Muscle of leg (tissue), 3 donors: ENCODE measurements at regions not wholly inside any gene's neighbourhood (a gene's known extent, or its start where the extent isn't known, plus 50 kb on each side); places are given as distances from the start of the nearest gene placed in this dataset.

ENCODE experiments used
- DNase-seq: peaks from one replicate; pipeline ENCODE4 v3.0.0; 2013
- H3K27ac ChIP-seq: one replicate; pipeline ENCODE4 v1.5.1; 2013; ENCODE audit warnings: mild to moderate bottlenecking, low read length, control low read depth
- H3K27me3 ChIP-seq: one replicate; pipeline ENCODE4 v1.6.1; 2013; ENCODE audit warnings: low read length; ENCODE audit not compliant: control insufficient read depth, insufficient read depth
- H3K36me3 ChIP-seq: one replicate; pipeline ENCODE4 v1.6.1; 2013; ENCODE audit warnings: low read length; ENCODE audit not compliant: control insufficient read depth, insufficient read depth
- H3K4me1 ChIP-seq: one replicate; pipeline ENCODE4 v1.6.1; 2013; ENCODE audit warnings: low read length; ENCODE audit not compliant: control insufficient read depth, insufficient read depth
- H3K4me3 ChIP-seq: one replicate; pipeline ENCODE4 v1.5.1; 2013; ENCODE audit warnings: low read length, control low read depth
- H3K9me3 ChIP-seq: replicated peaks from 2 replicates; pipeline ENCODE4 v1.6.1; 2013; ENCODE audit warnings: low read depth, low read length; ENCODE audit not compliant: control insufficient read depth
- WGBS: methylation state at CpG from one replicate; pipeline ENCODE4 v1.1.5; 2013; ENCODE audit warnings: missing lambda C conversion rate; ENCODE audit not compliant: insufficient coverage; 5-methylcytosine and 5-hydroxymethylcytosine counted together

DNA sequence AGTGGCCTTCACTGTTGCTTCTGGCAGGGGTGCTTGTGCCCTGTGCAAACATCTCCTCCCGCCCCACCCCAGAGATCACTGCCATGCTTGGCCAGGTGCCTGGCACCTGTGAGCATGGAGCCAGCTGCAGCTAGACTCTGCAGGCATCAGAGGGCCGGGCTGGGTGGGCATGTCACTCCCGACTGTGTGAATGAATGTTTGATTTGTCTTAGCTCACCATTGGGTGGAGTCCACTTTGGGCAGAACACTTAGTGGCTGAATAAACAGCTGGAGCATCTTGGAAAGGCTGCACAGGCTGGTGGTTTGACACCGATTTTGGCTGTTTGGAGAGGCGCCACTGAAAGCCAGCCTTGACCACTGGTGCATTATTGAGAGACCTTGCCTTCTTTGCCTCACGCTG is 267.3 kb downstream of the DLEU7 start:
- no peak overlapping the region for H3K4me3 ChIP-seq
- H3K27me3 ChIP-seq: no peaks in the 10 kb centered on the region
- H3K4me1 ChIP-seq: peaks cover 25% of the 10 kb centered on the region
- DNase-seq: peak; percentile 81
- WGBS: 83% methylated on average over 4 of the region's 6 CpGs
- peak overlapping the region; percentile 62 for H3K27ac ChIP-seq
- no peaks in the 10 kb centered on the region for H3K9me3 ChIP-seq
- H3K36me3 ChIP-seq: no peaks in the 10 kb centered on the region

DNA sequence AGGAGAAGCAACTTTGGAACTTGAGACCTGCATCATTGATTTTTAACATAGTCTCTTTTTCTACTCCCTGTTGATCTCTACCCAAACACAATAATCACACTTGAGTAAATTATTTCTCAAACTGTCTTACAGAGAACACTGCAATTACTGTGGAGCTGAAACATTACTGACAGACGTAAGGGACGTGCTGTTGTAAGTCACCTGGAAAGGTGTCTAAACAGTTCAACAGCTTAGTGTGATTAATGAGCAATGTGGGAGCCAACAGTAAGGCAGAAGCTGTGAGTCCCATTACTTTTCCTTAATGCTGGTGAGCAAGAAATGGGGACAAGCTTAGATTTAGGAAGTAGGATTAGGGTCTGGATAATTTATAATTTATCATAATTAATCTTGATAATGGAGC is 265.7 kb downstream of the DLEU7 start:
- Histone ChIP-seq H3K27me3 (no peaks in the 10 kb centered on the region), H3K4me1 (peaks cover 30% of the 10 kb centered on the region), H3K36me3 (no peaks in the 10 kb centered on the region), H3K4me3 (no peak overlapping the region), H3K9me3 (no peaks in the 10 kb centered on the region), H3K27ac (no peak overlapping the region)
- DNase-seq: no peak
- WGBS: 86% methylated on average over 2 of the region's 2 CpGs

DNA sequence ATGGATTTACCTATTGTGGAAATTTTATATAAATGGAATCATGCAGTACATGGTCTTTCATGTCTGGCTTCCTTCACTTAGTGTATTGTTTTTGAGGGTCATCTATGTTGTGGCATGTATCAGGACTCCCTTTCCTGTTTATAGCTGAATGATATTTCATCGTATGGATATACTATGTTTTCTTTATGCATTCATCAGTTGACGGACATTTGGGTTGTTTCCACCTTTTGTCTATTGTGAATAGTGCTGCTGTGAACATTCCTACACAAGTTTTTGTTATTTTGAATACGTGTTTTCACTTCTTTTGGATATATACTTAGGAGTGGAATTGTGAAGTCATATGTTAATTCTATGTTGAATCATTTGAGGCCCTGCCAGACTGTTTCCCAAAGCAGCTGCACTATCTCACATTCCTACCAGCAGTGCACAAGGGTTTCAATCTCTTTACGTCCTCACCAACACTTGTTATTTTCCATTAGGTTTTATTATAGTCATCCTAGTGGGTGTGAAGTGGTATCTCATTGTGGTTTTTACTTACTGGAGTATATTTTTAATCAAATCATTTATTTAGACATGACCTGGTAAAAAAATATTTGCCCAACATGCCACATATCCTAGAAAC is 262.7 kb downstream of the DLEU7 start:
- no peak overlapping the region for H3K4me3 ChIP-seq
- WGBS: no CpG with 5 or more reads among the region's 4 CpGs
- DNase-seq: peak; percentile 70
- H3K4me1 ChIP-seq: peaks cover 30% of the 10 kb centered on the region
- H3K9me3 ChIP-seq: no peaks in the 10 kb centered on the region
- H3K27ac ChIP-seq: peak overlapping the region; percentile 69
- H3K27me3 ChIP-seq: no peaks in the 10 kb centered on the region
- no peaks in the 10 kb centered on the region for H3K36me3 ChIP-seq

DNA sequence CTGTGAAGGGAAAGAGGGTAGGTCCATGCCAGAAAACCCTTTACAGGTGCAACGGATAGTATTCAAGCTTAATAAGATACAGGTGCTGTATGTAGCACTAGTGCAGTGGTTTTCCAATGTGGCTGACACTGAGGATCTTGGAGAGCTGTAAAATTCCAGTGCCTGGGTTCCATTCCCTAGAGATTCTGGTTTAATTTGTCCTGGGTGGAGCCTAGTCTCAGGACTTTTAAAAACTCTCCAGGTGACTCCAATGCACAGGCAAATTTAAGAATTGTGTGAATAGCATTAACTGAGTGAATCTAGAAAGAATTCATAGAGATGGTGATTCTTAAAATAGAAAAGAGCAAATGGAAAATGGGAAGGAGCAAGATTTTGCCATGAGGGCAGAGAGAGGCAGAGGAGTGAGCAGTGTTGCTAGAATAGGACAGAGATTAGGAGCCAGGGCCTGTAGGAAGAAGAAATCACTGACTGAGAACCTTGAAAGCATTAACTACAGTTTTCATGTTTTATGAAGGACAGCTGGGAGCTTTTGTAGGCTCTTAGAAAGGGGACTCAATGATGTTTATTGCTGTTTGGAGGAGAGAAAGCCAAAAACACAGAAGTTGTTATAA is 261.8 kb downstream of the DLEU7 start:
- peak overlapping the region; percentile 69 for H3K27ac ChIP-seq

DNA sequence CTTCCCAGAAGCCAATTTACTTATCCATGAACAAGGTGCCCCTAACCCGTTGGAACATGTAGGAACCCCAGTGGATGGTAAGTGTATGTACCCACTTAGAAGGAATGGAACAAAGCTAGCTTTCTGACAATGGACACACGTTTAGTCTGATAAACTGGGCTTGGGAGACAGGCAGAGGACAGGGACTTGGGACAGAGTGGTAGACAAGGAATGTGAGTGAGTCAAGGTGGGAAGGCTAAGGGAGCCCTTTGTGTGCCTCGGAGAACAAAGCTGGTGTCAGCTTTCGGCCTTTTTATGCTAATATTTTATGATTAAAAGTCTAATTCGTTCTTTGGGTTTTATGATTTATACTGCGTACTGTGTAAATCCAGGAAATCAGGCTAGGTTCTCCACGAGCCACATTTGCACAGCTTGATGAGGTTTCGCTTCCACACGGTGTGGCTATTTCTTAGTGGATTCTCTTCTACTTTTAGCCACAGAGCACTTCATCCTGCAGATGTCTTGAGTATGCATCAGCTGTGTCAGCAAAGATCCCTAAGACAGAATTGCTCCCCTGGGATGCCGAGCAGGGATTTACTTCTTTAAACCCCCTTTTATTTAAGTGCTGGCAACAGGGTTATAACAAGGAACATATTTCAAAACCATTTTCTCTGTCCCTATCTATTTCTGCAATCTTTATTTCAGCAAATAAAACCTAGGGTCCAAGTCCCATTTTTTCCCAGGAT is 258.5 kb downstream of the DLEU7 start:
- WGBS: 37% methylated on average over 3 of the region's 10 CpGs
- peak overlapping the region; percentile 69 for H3K27ac ChIP-seq
- DNase-seq: peak; percentile 87

More for the DNA sequence above, 261.8 kb downstream of the DLEU7 start:
- Histone ChIP-seq H3K36me3 (no peaks in the 10 kb centered on the region), H3K4me3 (no peak overlapping the region), H3K27me3 (no peaks in the 10 kb centered on the region), H3K9me3 (no peaks in the 10 kb centered on the region), H3K4me1 (peaks cover 31% of the 10 kb centered on the region)
- WGBS: 40% methylated on average over 1 of the region's 1 CpG
- DNase-seq: no peak

DNA sequence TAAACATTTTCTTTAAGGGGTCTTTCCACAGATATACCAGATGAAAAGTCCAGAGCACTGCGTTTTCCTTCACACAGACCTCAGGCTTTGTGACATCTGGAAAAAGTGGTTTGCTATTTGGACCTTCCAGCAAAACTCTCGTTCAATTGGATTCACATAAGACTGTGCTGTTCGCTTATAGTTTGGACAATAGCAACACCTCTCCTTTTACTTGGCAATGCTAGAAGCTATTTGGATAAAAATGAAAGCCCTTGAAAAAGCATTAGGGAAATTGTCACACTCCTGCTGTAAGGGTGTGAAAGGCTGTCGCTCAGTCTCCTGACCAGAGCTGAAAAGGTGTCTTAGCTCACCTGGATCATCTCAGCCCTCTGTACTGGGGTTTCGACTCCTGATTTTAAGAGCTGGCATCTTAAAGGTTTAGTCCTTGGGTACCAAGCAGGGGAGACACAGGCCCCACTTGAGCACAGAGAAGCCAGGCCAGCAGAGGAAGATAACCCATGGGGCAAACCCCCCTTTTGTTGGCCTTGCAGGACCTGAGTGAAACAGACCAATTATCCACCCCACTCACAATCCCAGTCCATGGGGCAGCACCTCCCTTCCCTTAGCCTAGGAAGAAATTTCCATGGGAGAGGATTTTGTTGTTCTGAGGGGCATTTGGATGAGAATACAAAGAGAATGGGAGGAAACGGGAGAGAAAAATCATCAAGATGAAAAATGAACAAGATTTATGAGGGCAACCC is 257.6 kb downstream of the DLEU7 start:
- 56% methylated on average over 2 of the region's 6 CpGs for WGBS
- Histone ChIP-seq H3K36me3 (no peaks in the 10 kb centered on the region), H3K4me1 (peaks cover 37% of the 10 kb centered on the region), H3K27me3 (no peaks in the 10 kb centered on the region), H3K9me3 (no peaks in the 10 kb centered on the region), H3K4me3 (no peak overlapping the region), H3K27ac (peak overlapping the region; percentile 69)
- peak; percentile 95 for DNase-seq

More for the DNA sequence above, 258.5 kb downstream of the DLEU7 start:
- Histone ChIP-seq H3K4me1 (peaks cover 37% of the 10 kb centered on the region), H3K27me3 (no peaks in the 10 kb centered on the region), H3K4me3 (no peak overlapping the region), H3K36me3 (no peaks in the 10 kb centered on the region), H3K9me3 (no peaks in the 10 kb centered on the region)

DNA sequence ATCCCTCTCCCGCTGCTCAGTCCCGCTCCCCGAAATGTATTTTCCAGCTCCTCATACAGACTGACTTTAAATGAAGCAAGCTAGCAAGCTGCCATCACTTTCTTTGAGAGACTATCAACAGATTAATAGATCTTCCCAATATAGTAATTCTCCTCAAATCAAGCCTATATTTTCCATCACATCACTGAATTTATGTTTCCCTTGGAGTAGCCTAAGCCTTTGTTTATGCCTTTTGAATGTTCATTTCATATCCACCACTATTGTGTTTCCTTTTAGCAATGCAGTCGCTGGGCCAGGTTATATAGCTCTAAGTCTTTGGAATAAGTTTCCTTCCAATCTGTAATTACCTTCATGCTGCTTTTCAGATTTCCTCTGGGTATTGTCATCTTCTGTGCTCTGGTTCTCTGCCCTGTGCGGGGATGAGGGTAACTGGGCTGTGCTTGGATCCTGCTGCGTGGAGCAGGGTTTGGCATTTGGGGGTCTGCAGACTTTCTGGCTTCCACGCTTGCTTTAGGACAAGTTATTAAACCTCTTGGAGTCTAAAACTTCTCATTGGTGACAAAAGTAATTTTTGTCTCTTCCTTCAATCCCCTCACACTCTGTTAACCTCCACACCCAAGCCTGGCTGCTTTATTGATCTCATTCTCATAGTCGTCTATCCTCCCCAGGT is 256.9 kb downstream of the DLEU7 start:
- peak overlapping the region; percentile 69 for H3K27ac ChIP-seq
- no peaks in the 10 kb centered on the region for H3K9me3 ChIP-seq
- H3K4me3 ChIP-seq: no peak overlapping the region
- H3K36me3 ChIP-seq: no peaks in the 10 kb centered on the region
- DNase-seq: peak; percentile 94
- H3K27me3 ChIP-seq: no peaks in the 10 kb centered on the region
- WGBS: 40% methylated on average over 4 of the region's 8 CpGs
- peaks cover 35% of the 10 kb centered on the region for H3K4me1 ChIP-seq

DNA sequence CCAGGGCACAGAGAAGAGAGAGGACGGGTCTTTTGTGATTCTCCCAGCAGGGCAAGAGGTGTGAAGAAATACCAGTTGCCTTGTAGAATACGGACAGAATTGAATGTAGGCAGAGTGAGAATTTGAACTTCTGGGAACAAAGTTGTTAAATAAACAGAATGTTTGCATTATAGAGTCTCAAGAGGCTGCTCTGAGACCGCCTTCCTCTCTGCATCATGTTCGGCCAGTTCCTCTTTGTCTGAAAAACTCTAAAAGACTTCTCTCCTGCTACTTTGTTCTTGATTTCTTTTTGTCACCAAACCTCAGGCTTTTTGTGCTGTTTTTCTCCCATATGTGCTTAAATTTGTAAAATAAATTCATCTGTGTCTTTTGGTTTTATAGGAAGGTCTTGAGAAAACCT is 256.4 kb downstream of the DLEU7 start:
- WGBS: no CpG with 5 or more reads among the region's 4 CpGs
- H3K9me3 ChIP-seq: no peaks in the 10 kb centered on the region

DNA sequence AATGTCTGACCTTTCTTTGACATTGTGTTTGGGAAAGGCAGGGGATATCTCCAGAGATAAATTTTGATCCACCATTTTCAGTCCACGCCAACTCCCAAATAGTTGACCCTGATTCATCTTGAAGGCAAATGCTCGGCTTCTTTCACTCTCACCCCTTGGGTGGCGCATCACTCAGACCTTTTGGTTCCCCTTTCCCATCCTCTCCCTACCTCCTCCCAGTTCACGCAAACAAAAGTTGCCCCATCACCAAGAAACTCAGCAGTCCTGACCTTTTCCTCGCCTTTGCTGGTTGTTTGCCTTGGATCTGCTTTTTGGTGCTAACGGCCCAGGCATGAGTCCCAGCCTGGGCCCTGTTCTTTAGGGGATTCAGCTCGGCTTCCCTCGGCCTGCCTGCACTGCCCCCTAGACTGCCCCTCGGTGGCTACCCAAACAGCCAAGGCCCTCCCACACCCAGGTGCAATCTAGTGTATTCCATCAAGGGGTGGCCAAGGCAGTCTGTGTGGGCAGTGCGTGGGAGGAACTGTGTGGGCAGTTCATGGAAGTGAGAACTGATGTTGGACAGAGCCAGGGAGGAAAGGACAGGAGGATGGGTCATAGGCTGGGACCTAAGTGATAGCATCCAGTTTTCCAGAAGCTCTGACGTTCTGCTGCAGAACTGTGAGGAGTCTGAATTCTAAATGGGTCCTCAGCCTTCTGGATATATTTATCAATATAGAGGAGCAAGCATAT is 255.7 kb downstream of the DLEU7 start:
- 82% methylated on average over 7 of the region's 11 CpGs for WGBS

More for the DNA sequence above, 256.4 kb downstream of the DLEU7 start:
- peak overlapping the region; percentile 43 for H3K27ac ChIP-seq
- H3K4me1 ChIP-seq: peaks cover 32% of the 10 kb centered on the region
- H3K36me3 ChIP-seq: no peaks in the 10 kb centered on the region
- DNase-seq: peak; percentile 75
- H3K4me3 ChIP-seq: no peak overlapping the region
- no peaks in the 10 kb centered on the region for H3K27me3 ChIP-seq

More for the DNA sequence above, 255.7 kb downstream of the DLEU7 start:
- Histone ChIP-seq H3K27ac (no peak overlapping the region), H3K36me3 (no peaks in the 10 kb centered on the region), H3K9me3 (no peaks in the 10 kb centered on the region), H3K4me3 (no peak overlapping the region), H3K27me3 (no peaks in the 10 kb centered on the region), H3K4me1 (peaks cover 32% of the 10 kb centered on the region)
- no peak for DNase-seq
